ENCODE measurements at regions not wholly inside any gene's neighbourhood (a gene's known extent, or its start where the extent isn't known, plus 50 kb on each side); places are given as distances from the start of the nearest gene placed in this dataset.

GRCh38 chr2:145034511-145034910 lies 514.6 kb upstream of the ZEB2 start:
- no peaks in the 10 kb centered on the region for H3F3A ChIP-seq (replicated peaks; ENCODE audit: low read depth)
- H4K20me1 ChIP-seq (replicated peaks; ENCODE audit: insufficient read depth): no peaks in the 10 kb centered on the region
- H3K27ac Mint-ChIP-seq: no peak overlapping the region
- no peaks in the 10 kb centered on the region for H3K36me3 ChIP-seq (ENCODE audit: insufficient read depth)
- no peak for DNase-seq (ENCODE audit: low spot score)
- no peak overlapping the region for H3K4me3 ChIP-seq
- no peaks in the 10 kb centered on the region for H3K36me3 Mint-ChIP-seq (ENCODE audit: low read depth)
- no peak overlapping the region for H2AFZ ChIP-seq
- peaks cover 5% of the 10 kb centered on the region for H3K4me1 Mint-ChIP-seq
- no peaks in the 10 kb centered on the region for H3K9me3 Mint-ChIP-seq
- no peak for ATAC-seq
- H3K27ac ChIP-seq (ENCODE audit: low read depth): no peak overlapping the region
- no peaks in the 10 kb centered on the region for H3K27me3 ChIP-seq (ENCODE audit: insufficient read depth)
- no peak overlapping the region for H3K4me3 Mint-ChIP-seq
- H3K9me2 ChIP-seq (ENCODE audit: insufficient read depth): 0 out of 2 replicates have a peak, but pooled peaks cover 3% of the 10 kb centered on the region
- H3K79me2 ChIP-seq (replicated peaks; ENCODE audit: insufficient read depth): no peaks in the 10 kb centered on the region
- peaks cover 8% of the 10 kb centered on the region for H3K4me1 ChIP-seq (ENCODE audit: insufficient read depth)
- H3K4me2 ChIP-seq: no peak overlapping the region
- TF ChIP-seq POLR2AphosphoS5 (IDR thresholded peaks at IDR 0.05; ENCODE audit: low read depth): no peak
- TF ChIP-seq JUNB (IDR thresholded peaks at IDR 0.05; ENCODE audit: unreplicated experiment): no peak
- no peak for TF ChIP-seq EZH2 (IDR thresholded peaks at IDR 0.05; ENCODE audit: low read depth, unreplicated experiment)
- no peak for TF ChIP-seq CTCF (conservative IDR thresholded peaks at IDR 0.05; ENCODE audit: low read depth in 2 of 2)
- no peak for TF ChIP-seq ZNF331 (CRISPR knock-in tag; IDR thresholded peaks at IDR 0.05; ENCODE audit: low read depth)
- no peak for TF ChIP-seq ETS1 (IDR thresholded peaks at IDR 0.05)
- TF ChIP-seq ZNF462 (CRISPR knock-in tag; IDR thresholded peaks at IDR 0.05): no peak
- no peak for TF ChIP-seq REST (IDR thresholded peaks at IDR 0.05; ENCODE audit: unreplicated experiment)
- TF ChIP-seq CREB1 (CRISPR knock-in tag; IDR thresholded peaks at IDR 0.05; ENCODE audit: low read depth): no peak
- no peak for TF ChIP-seq ZNF114 (CRISPR knock-in tag; IDR thresholded peaks at IDR 0.05)
- no peak for TF ChIP-seq EZH2phosphoT487 (IDR thresholded peaks at IDR 0.05; ENCODE audit: unreplicated experiment)
- TF ChIP-seq NANOG (IDR thresholded peaks at IDR 0.05; ENCODE audit: borderline replicate concordance): no peak
- TF ChIP-seq STAT1 (IDR thresholded peaks at IDR 0.05; ENCODE audit: unreplicated experiment): no peak
- peaks cover 5% of the 10 kb centered on the region for H3K27me3 Mint-ChIP-seq (ENCODE audit: insufficient read depth, low read depth, poor library complexity)

Data from GM23338 (cell line).